ENCODE measurements at regions not wholly inside any gene's neighbourhood (a gene's known extent, or its start where the extent isn't known, plus 50 kb on each side); places are given as distances from the start of the nearest gene placed in this dataset.
"Not testable (repeated sequence)": the region's sequence is repeated elsewhere in the genome, so short reads cannot be mapped to it uniquely, and the experiment has no call there.

DNA sequence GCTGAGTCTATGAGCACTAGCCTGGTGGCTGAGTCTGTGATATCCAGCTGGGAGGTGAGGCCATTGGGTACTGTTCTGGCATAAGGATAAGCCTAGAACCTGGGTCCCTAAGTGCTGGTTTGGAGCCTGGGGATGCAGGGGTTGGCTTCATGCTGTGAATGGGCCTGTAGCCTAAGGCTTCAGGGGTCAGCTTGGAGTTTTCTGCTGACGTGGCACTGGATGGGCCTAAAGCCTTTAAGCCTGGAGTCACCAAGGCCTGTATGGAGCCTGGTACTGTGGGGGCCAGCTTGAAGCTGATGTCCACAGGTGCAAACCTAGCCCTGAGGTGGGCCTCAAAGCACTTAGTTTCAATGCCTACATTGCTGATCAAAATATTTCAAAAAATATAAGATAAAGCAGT, 979.6 kb upstream of the POU3F4 start:
- no peak for DNase-seq (ENCODE audit: low spot score in 2 of 2)
- H3K4me3 ChIP-seq: no peak overlapping the region
- no peaks in the 10 kb centered on the region for H3K4me1 ChIP-seq
- H3K36me3 ChIP-seq: no peaks in the 10 kb centered on the region
- H3K9me3 ChIP-seq: no peaks in the 10 kb centered on the region
- TF ChIP-seq, protein P1, sequence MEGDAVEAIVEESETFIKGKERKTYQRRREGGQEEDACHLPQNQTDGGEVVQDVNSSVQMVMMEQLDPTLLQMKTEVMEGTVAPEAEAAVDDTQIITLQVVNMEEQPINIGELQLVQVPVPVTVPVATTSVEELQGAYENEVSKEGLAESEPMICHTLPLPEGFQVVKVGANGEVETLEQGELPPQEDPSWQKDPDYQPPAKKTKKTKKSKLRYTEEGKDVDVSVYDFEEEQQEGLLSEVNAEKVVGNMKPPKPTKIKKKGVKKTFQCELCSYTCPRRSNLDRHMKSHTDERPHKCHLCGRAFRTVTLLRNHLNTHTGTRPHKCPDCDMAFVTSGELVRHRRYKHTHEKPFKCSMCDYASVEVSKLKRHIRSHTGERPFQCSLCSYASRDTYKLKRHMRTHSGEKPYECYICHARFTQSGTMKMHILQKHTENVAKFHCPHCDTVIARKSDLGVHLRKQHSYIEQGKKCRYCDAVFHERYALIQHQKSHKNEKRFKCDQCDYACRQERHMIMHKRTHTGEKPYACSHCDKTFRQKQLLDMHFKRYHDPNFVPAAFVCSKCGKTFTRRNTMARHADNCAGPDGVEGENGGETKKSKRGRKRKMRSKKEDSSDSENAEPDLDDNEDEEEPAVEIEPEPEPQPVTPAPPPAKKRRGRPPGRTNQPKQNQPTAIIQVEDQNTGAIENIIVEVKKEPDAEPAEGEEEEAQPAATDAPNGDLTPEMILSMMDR (IDR thresholded peaks at IDR 0.05): no peak
- no peak for TF ChIP-seq POLR2A (IDR thresholded peaks at IDR 0.05)
- TF ChIP-seq POLR2AphosphoS5 (IDR thresholded peaks at IDR 0.05): no peak
- peaks cover 0 to 15% of the 10 kb centered on the region in 2 donors for H3K27me3 ChIP-seq
- H3K27ac ChIP-seq: no peak overlapping the region
- intact Hi-C loops (cut with DNase I; ENCODE audit: low total_unique reads): no loop called here

DNA sequence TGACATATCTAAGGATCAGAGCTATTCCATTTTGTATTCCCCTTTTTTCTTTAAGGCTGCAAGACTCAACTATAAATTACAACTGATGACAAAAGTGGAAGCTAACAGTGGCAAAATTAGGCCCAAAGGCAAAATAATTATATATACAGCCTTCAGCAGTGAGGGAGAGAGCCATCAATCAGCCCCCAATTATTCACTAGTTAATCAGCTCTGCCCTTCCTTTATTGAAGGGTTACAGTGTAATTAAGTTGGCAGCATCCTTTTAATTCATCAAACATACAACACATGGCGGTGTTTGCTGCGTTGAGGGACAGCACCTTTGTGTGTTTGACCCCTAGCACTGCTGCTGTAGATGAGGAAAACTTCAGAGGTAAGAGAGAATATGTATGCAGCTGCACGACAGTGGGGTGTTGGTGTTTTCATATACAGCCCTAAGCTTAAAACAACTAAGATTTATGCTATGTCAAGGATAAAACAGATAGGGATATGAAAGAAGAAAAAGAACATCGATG, 973.9 kb upstream of the POU3F4 start:
- intact Hi-C loops (cut with DNase I; ENCODE audit: low total_unique reads): no loop called here
- DNase-seq (ENCODE audit: low spot score in 2 of 2): no peak
- H3K27ac ChIP-seq: no peak overlapping the region
- no peaks in the 10 kb centered on the region for H3K4me1 ChIP-seq
- no peaks in the 10 kb centered on the region for H3K9me3 ChIP-seq
- TF ChIP-seq, protein P1 (IDR thresholded peaks at IDR 0.05): no peak
- H3K4me3 ChIP-seq: no peak overlapping the region
- no peaks in the 10 kb centered on the region for H3K36me3 ChIP-seq
- H3K27me3 ChIP-seq: peaks cover 0 to 4% of the 10 kb centered on the region in 2 donors

DNA sequence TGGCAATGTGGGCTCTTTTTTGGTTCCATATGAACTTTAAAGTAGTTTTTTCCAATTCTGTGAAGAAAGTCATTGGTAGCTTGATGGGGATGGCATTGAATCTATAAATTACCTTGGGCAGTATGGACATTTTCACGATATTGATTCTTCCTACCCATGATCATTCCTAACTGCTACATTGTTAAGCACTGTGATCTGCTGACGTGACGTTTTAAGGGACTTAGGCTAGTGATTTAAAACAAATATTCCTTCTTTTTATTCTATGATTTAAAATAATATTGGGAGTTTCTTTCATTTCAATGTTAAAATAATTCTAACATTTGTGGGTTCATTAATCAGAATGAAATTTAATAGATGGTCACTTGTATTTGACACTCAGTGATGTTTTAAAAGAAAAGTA, 970.9 kb upstream of the POU3F4 start:
- H3K27ac ChIP-seq; H3K36me3 ChIP-seq; DNase-seq (ENCODE audit: low spot score in 2 of 2); H3K27me3 ChIP-seq; H3K4me3 ChIP-seq; intact Hi-C loops (cut with DNase I; ENCODE audit: low total_unique reads); H3K9me3 ChIP-seq; H3K4me1 ChIP-seq: not testable (repeated sequence)

DNA sequence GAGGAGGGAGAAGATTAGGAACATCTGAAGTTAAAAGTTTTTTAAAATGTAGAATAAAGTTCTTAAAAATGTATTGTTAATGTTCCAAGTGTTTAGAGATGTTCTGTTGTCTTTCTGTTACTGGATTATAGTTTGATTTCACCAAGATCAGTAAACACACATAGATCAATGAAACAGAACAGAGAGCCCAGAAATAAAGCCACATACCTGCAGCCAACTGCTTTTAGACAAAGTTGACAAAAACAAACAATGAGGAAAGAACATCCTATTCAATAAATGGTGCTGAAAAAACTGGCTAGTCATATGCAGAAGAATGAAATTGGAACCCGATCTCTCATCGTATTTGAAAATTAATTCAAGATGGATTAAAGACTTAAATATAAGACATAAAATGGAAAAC, 966.3 kb upstream of the POU3F4 start:
- TF ChIP-seq, protein P1 (IDR thresholded peaks at IDR 0.05): no peak
- TF ChIP-seq POLR2AphosphoS5 (IDR thresholded peaks at IDR 0.05): no peak
- TF ChIP-seq POLR2A (IDR thresholded peaks at IDR 0.05): no peak
- intact Hi-C loops (cut with DNase I; ENCODE audit: low total_unique reads): loop anchor here (5.0 kb wide), 1 partner anchor 525 kb away; no protein-coding TSS in a partner anchor

DNA sequence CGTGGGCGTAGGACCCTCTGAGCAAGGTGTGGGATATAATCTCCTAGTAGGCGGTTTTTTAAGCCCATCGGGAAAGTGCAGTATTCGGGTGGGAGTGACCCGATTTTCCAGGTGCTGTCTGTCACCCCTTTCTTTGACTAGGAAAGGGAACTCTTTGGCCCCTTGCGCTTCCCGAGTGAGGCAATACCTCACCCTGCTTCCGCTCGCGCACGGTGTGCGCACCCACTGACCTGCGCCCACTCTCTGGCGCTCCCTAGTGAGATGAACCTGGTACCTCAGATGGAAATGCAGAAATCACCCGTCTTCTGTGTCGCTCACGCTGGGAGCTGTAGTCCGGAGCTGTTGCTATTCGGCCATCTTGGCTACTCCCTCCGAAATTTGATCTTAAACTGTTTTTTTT, 955.9 kb upstream of the POU3F4 start:
- H3K27me3 ChIP-seq; H3K9me3 ChIP-seq; intact Hi-C loops (cut with DNase I; ENCODE audit: low total_unique reads); H3K4me3 ChIP-seq; H3K36me3 ChIP-seq; H3K4me1 ChIP-seq; H3K27ac ChIP-seq; DNase-seq (ENCODE audit: low spot score in 2 of 2): not testable (repeated sequence)

More for the DNA sequence above, 966.3 kb upstream of the POU3F4 start:
- no peak overlapping the region for H3K27ac ChIP-seq
- H3K27me3 ChIP-seq: no peaks in the 10 kb centered on the region
- H3K4me3 ChIP-seq: no peak overlapping the region
- no peaks in the 10 kb centered on the region for H3K36me3 ChIP-seq
- no peaks in the 10 kb centered on the region for H3K4me1 ChIP-seq
- no peaks in the 10 kb centered on the region for H3K9me3 ChIP-seq
- DNase-seq (ENCODE audit: low spot score in 2 of 2): no peak

DNA sequence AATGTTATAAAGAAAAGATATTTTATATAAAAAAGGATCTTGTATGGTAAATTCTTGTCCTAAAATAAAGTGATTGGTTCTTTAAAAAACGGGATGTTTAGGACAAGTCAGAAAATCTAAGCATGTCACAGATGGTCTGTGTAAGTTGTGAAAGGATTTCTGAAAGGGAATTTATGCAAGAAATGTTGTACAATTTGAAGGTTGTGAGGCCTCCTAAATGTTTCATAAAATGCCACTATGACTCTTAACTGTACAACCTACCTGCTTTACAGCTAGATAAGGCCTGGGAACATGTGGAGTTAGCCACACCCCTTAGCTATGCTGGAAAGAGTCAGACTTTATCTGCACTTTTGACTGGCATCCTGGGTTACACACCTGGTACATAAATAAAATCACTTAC, 951.5 kb upstream of the POU3F4 start:
- no peak for DNase-seq (ENCODE audit: low spot score in 2 of 2)
- intact Hi-C loops (cut with DNase I; ENCODE audit: low total_unique reads): no loop called here
- Histone ChIP-seq H3K4me1 (no peaks in the 10 kb centered on the region), H3K27me3 (no peaks in the 10 kb centered on the region), H3K27ac (no peak overlapping the region), H3K36me3 (no peaks in the 10 kb centered on the region), H3K4me3 (no peak overlapping the region), H3K9me3 (no peaks in the 10 kb centered on the region)
- TF ChIP-seq POLR2A (IDR thresholded peaks at IDR 0.05) (no peak), POLR2AphosphoS5 (IDR thresholded peaks at IDR 0.05) (no peak)
- TF ChIP-seq, protein P1 (IDR thresholded peaks at IDR 0.05): no peak
